COLO668 (cell line): ENCODE measurements at regions not wholly inside any gene's neighbourhood (a gene's known extent, or its start where the extent isn't known, plus 50 kb on each side); places are given as distances from the start of the nearest gene placed in this dataset.

Experiments used
- DNase-seq: peaks from one replicate; lab custom pipeline; 2025; ENCODE audit not compliant: unreplicated experiment; lab: John Stamatoyannopoulos, UW

GRCh38 chr2:2565671-2566070, 234.6 kb upstream of the MYT1L start:
- DNase-seq = no peak

- no peak for DNase-seq
Observed at GRCh38 chr2:2564300-2565078, 233.4 kb upstream of the MYT1L start.

- DNase-seq = no peak
Observed at GRCh38 chr2:2563309-2563860, 232.3 kb upstream of the MYT1L start.

GRCh38 chr2:2562867-2563266, 231.8 kb upstream of the MYT1L start:
- DNase-seq = no peak

GRCh38 chr2:2561346-2562095, 230.4 kb upstream of the MYT1L start:
- DNase-seq = no peak

- DNase-seq = no peak
Observed at GRCh38 chr2:2560374-2561015, 229.4 kb upstream of the MYT1L start.

- DNase-seq = no peak
Observed at GRCh38 chr2:2558476-2558875, 227.4 kb upstream of the MYT1L start.

- DNase-seq = no peak
Observed at GRCh38 chr2:2557475-2557874, 226.4 kb upstream of the MYT1L start.

- no peak for DNase-seq
Observed at GRCh38 chr2:2550856-2551255, 219.8 kb upstream of the MYT1L start.

GRCh38 chr2:2547911-2548310, 216.8 kb upstream of the MYT1L start:
- no peak for DNase-seq

GRCh38 chr2:2547451-2547850, 216.4 kb upstream of the MYT1L start:
- no peak for DNase-seq

GRCh38 chr2:2546046-2546445, 215.0 kb upstream of the MYT1L start:
- no peak for DNase-seq

- DNase-seq = no peak
Observed at GRCh38 chr2:2542966-2543611, 212.0 kb upstream of the MYT1L start.

GRCh38 chr2:2542316-2542715, 211.2 kb upstream of the MYT1L start:
- no peak for DNase-seq

- no peak for DNase-seq
Observed at GRCh38 chr2:2540406-2540805, 209.3 kb upstream of the MYT1L start.

GRCh38 chr2:2536416-2537056, 205.5 kb upstream of the MYT1L start:
- DNase-seq = no peak

GRCh38 chr2:2530334-2530733, 199.3 kb upstream of the MYT1L start:
- no peak for DNase-seq

- no peak for DNase-seq
Observed at GRCh38 chr2:2528846-2529245, 197.8 kb upstream of the MYT1L start.

GRCh38 chr2:2527148-2527547, 196.1 kb upstream of the MYT1L start:
- DNase-seq = no peak

- DNase-seq = no peak
Observed at GRCh38 chr2:2524348-2524941, 193.4 kb upstream of the MYT1L start.
